PC-3 (cell line): ENCODE measurements at regions not wholly inside any gene's neighbourhood (a gene's known extent, or its start where the extent isn't known, plus 50 kb on each side); places are given as distances from the start of the nearest gene placed in this dataset.

Source experiments
- EZH2 ChIP-seq: fragments of 300-600 bp; sonication (generic); IDR thresholded peaks from one replicate; pipeline ENCODE4 v1.6.1; 2017; ENCODE audit warnings: antibody characterized with exemption, mild to moderate bottlenecking, low read length; ENCODE audit not compliant: unreplicated experiment
- TF ChIP-seq, protein P1 (sequence below): fragments of 300-600 bp; sonication (generic); conservative IDR thresholded peaks from 2 replicates; pipeline ENCODE4 v1.5.1; 2017; ENCODE audit warnings: antibody characterized with exemption, low read depth, mild to moderate bottlenecking, low read length

DNA sequence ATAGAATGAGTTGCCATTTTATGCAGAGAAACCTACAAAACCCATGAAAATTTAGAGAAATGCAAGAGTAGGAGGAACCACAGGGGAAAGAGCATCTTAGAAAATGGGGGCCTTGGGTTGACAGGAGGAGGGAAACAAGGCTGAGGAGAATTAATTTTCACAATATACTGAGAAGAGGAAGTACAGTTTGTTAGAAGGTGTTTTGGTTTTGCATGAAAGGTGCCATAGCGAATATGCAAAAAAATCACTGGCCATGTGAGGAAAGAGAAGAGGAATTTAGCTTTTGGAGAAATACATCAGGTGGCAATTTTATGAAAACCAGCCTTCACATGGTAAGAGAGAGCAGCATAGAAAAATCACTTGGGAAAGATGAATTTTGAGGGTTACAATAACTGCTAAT lies 413.9 kb upstream of the C2CD4B start:
- TF ChIP-seq, protein P1, sequence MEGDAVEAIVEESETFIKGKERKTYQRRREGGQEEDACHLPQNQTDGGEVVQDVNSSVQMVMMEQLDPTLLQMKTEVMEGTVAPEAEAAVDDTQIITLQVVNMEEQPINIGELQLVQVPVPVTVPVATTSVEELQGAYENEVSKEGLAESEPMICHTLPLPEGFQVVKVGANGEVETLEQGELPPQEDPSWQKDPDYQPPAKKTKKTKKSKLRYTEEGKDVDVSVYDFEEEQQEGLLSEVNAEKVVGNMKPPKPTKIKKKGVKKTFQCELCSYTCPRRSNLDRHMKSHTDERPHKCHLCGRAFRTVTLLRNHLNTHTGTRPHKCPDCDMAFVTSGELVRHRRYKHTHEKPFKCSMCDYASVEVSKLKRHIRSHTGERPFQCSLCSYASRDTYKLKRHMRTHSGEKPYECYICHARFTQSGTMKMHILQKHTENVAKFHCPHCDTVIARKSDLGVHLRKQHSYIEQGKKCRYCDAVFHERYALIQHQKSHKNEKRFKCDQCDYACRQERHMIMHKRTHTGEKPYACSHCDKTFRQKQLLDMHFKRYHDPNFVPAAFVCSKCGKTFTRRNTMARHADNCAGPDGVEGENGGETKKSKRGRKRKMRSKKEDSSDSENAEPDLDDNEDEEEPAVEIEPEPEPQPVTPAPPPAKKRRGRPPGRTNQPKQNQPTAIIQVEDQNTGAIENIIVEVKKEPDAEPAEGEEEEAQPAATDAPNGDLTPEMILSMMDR, result no peak
- TF ChIP-seq EZH2, result no peak
